ENCODE measurements at regions not wholly inside any gene's neighbourhood (a gene's known extent, or its start where the extent isn't known, plus 50 kb on each side); places are given as distances from the start of the nearest gene placed in this dataset.

- no peak for FAIRE-seq
- POLR2A ChIA-PET (ENCODE audit: partially characterized antibody): no interaction called here
- no peak overlapping the region for H4K8ac ChIP-seq (ENCODE audit: extremely low read depth, insufficient read depth, low read length)
- no peak for TF ChIP-seq CBX8 (IDR thresholded peaks at IDR 0.05; ENCODE audit: borderline replicate concordance, low read depth, low read length)
Measured at GRCh38 chr18:55910296-55910695, 322.3 kb upstream of the TCF4 start.

More at GRCh38 chr18:55910296-55910695, 322.3 kb upstream of the TCF4 start:
- H3K9me3 ChIP-seq (ENCODE audit: insufficient read depth in 2 of 2, low read depth in 1 of 2, low read length in 1 of 2): no peaks in the 10 kb centered on the region
- H3K27ac ChIP-seq (ENCODE audit: low read depth, low read length): no peak overlapping the region
- no peak for DNase-seq (ENCODE audit: low read depth in 1 of 2, low spot score in 2 of 2)
- H3K36me3 ChIP-seq (ENCODE audit: control insufficient read depth in 2 of 4, insufficient read depth in 4 of 4, low read length in 3 of 4): no peaks in the 10 kb centered on the region
- H4K5ac ChIP-seq (ENCODE audit: insufficient read length, low read depth, low read length): no peak overlapping the region
- no peaks in the 10 kb centered on the region for H3K27me3 ChIP-seq (replicated peaks in 1 of 4; ENCODE audit: control insufficient read depth in 3 of 4, extremely low read depth in 1 of 4, insufficient read depth in 3 of 4, low read length in 3 of 4)
- H3K18ac ChIP-seq (ENCODE audit: extremely low read depth, low read length): no peak overlapping the region
- no peak overlapping the region for H2BK5ac ChIP-seq (ENCODE audit: low read depth, low read length)
- H3K23me2 ChIP-seq (ENCODE audit: low read depth, low read length): no peaks in the 10 kb centered on the region
- H3K4me3 ChIP-seq (ENCODE audit: extremely low read depth in 1 of 4, insufficient read depth in 2 of 4, low read depth in 3 of 4, low read length in 4 of 4): no peak overlapping the region
- no peak overlapping the region for H3K9ac ChIP-seq (replicated peaks in 1 of 4; ENCODE audit: extremely low read depth in 1 of 4, low read depth in 3 of 4, low read length in 3 of 4)
- H2AFZ ChIP-seq (ENCODE audit: low read length): no peak overlapping the region
- H3K4me2 ChIP-seq (ENCODE audit: insufficient read depth in 1 of 2, low read depth in 2 of 2, low read length in 2 of 2): no peak overlapping the region
- no peak overlapping the region for H2BK120ac ChIP-seq (replicated peaks; ENCODE audit: low read depth, low read length)
- H4K20me1 ChIP-seq (replicated peaks in 1 of 2; ENCODE audit: control insufficient read depth in 1 of 2, insufficient read depth in 2 of 2, low read length in 2 of 2): no peaks in the 10 kb centered on the region
- no peak overlapping the region for H3K23ac ChIP-seq (ENCODE audit: insufficient read length)
- CTCF ChIA-PET (ENCODE audit: partially characterized antibody): interaction anchor here (0.9 kb wide), 1 partner anchor 49 kb away, joined by 3 read pairs; no protein-coding TSS in a partner anchor
- no peaks in the 10 kb centered on the region for H3K79me2 ChIP-seq (ENCODE audit: control insufficient read depth in 1 of 2, insufficient read depth in 2 of 2, low read length in 2 of 2)
- no peak overlapping the region for H2BK20ac ChIP-seq (ENCODE audit: low read length)
- no peaks in the 10 kb centered on the region; a peak in 1 of 7 replicates for H3K4me1 ChIP-seq (replicated peaks in 1 of 4; ENCODE audit: control insufficient read depth in 3 of 4, insufficient read depth in 4 of 4, low read length in 3 of 4)
- H3K79me1 ChIP-seq (ENCODE audit: low read depth, low read length): no peaks in the 10 kb centered on the region
- H3K14ac ChIP-seq (ENCODE audit: insufficient read length): no peak overlapping the region
- no peak overlapping the region for H4K91ac ChIP-seq (replicated peaks; ENCODE audit: insufficient read length, low read length)
- no peak overlapping the region for H2BK15ac ChIP-seq (ENCODE audit: low read length)
- H2BK12ac ChIP-seq (ENCODE audit: low read depth, low read length): no peak overlapping the region
- H2AK5ac ChIP-seq (ENCODE audit: low read depth, low read length): no peak overlapping the region
- no peak overlapping the region for H3K4ac ChIP-seq (replicated peaks; ENCODE audit: insufficient read length, low read depth, low read length)
- no peak overlapping the region for H3K56ac ChIP-seq (replicated peaks; ENCODE audit: insufficient read length, low read depth, low read length)
- 90% methylated on average over 2 of the region's 2 CpGs; no CpG with 5 or more reads in 1 of the 2 experiments for WGBS, 2 experiments (ENCODE audit: extremely low coverage in 1 of 2, insufficient coverage in 1 of 2, insufficient read length in 1 of 2, insufficient replicate concordance in 2 of 2, low coverage in 1 of 2, low lambda C conversion rate in 2 of 2, missing lambda C conversion rate in 1 of 2)

Measured in H1 (cell line).